ENCODE measurements at regions not wholly inside any gene's neighbourhood (a gene's known extent, or its start where the extent isn't known, plus 50 kb on each side); places are given as distances from the start of the nearest gene placed in this dataset.

GRCh38 chr5:42366051-42366450 is 57.2 kb upstream of the GHR start:
- no peak for TF ChIP-seq CTCF (optimal IDR thresholded peaks at IDR 0.05 in 1 of 3, IDR thresholded peaks at IDR 0.05 in 1 of 3, conservative IDR thresholded peaks at IDR 0.05 in 1 of 3; ENCODE audit: extremely low read depth in 1 of 3, insufficient read depth in 2 of 3, low read length in 3 of 3)
- TF ChIP-seq EZH2 (IDR thresholded peaks at IDR 0.05; ENCODE audit: low read length): no peak
